Retinal pigment epithelial cell (primary cell): ENCODE measurements at regions not wholly inside any gene's neighbourhood (a gene's known extent, or its start where the extent isn't known, plus 50 kb on each side); places are given as distances from the start of the nearest gene placed in this dataset.
A peak's percentile ranks its signal among the peaks of the same experiment; 100 is the strongest.

Source experiments
- DNase-seq: peaks from one replicate; pipeline ENCODE4 v3.0.0-alpha.2; 2010; ENCODE audit warnings: low read depth
- H3K4me3 ChIP-seq: 2 replicates; pipeline ENCODE4 v1.5.1; 2011; ENCODE audit warnings: mild to moderate bottlenecking, low read length, control low read depth, moderate library complexity
- TF ChIP-seq, protein P1 (sequence below): conservative IDR thresholded peaks from 2 replicates; pipeline ENCODE4 v1.5.1; 2011; ENCODE audit warnings: low read depth, low read length, control low read depth, inconsistent platforms

DNA sequence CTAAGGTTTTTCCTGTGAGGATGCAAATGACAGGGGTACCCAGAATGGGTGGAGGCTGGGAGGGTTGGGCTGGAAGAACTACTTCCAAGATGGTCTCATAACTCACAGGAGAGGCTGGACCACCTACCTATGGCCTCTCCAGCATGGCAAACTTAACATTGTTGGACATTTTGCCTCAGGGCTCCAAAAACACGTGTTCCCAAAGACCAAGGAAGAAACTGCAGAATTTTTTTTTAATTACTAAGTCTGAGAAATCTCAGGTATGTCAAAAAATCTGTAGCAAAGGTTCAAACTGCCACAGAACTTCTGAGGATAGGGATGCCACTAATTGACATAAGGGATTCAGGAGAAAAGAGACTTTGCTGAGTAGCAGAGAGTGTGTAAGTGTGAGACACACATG lies 270.8 kb downstream of the NNT start:
- TF ChIP-seq, protein P1, sequence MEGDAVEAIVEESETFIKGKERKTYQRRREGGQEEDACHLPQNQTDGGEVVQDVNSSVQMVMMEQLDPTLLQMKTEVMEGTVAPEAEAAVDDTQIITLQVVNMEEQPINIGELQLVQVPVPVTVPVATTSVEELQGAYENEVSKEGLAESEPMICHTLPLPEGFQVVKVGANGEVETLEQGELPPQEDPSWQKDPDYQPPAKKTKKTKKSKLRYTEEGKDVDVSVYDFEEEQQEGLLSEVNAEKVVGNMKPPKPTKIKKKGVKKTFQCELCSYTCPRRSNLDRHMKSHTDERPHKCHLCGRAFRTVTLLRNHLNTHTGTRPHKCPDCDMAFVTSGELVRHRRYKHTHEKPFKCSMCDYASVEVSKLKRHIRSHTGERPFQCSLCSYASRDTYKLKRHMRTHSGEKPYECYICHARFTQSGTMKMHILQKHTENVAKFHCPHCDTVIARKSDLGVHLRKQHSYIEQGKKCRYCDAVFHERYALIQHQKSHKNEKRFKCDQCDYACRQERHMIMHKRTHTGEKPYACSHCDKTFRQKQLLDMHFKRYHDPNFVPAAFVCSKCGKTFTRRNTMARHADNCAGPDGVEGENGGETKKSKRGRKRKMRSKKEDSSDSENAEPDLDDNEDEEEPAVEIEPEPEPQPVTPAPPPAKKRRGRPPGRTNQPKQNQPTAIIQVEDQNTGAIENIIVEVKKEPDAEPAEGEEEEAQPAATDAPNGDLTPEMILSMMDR, result no peak
- no peak for DNase-seq
- H3K4me3 ChIP-seq, result no peak overlapping the region

DNA sequence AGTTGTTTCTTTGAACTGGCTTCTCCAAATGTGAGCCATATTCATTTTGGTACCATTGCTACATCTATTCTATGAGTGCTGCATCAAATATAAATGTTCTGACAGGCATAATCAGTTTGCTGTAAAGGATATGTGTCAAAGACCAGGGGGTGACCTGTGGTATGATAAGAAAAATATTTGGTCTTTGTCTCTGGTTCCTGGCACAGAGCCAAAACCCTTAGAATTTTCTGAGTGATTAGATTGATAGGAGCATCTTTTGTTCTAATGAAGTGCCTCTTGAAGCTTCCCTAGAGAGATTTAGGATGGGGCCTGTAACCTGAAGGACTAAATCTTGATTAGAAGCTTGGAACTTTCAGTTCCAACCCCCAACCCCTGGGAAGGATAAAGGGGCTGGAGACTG lies 256.3 kb downstream of the NNT start:
- no peak for DNase-seq

DNA sequence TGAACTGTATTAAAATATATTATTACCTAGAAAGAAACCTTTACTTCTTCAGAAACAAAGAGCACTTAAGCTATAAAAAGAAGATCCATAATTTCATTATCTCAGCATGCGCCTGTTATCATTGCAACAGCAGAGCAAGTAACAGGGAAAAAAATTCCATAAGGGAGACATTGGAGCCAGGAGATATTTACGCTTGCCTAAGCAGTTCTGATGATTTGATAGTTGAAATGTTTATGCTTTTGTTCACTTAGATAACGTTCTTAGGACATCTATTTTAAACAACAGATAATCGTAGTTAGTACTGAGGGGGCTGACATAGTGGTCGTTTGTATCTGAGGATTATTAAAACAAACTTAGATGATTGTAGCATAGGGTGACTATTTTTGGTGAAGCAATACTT lies 252.5 kb downstream of the NNT start:
- TF ChIP-seq, protein P1, result no peak
- H3K4me3 ChIP-seq, result no peak overlapping the region
- DNase-seq, result no peak

More for the DNA sequence above, 256.3 kb downstream of the NNT start:
- no peak overlapping the region for H3K4me3 ChIP-seq
- TF ChIP-seq, protein P1, result no peak

DNA sequence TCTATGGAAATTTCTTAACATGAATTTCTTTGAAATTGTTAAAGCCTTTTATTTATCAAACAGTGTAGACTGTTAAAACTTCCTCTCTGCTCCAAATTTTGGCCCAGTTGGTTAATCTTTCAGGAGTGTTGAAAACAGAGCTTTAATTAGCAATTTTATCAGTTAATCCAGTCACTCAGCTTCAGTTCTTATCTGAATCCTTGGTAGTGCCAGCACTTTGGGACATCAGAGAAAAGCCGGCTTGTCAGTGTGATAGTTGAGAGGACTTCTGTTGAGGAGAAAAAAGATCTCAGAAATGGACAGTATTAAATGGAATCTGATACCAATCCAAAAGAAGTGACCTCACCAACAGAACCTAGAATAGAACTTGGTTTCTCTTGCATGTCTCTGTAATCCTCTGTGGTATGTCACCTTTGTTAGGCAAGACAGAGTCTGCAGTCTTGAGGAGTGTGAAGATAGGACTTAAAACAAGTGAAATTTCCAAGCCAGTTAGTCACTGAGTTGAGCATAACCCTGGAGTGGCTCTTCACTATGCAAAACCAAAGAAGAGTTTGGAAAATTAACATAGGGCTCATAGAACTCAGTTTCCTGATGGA lies 251.8 kb downstream of the NNT start:
- TF ChIP-seq, protein P1, result no peak
- DNase-seq, result peak; percentile 8
- H3K4me3 ChIP-seq, result no peak overlapping the region

DNA sequence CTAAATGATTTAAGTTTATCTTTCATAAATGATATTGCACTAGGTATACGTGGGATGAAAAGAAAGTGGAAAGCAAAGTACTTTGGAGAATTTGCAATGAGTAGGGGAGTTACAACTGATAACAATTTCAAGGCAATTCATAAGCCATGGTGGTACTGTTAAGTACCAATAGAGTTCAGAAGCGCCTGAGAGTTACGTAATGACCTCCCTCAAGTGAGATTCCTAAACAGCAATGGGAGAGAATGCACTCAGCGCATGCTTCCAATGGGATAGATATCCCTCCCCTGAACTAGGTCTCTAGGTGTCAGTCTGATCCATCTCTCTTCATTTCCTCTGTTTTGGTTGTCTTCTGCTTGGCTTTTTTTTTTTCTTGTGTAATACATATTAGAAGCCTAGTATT lies 249.3 kb downstream of the NNT start:
- no peak for DNase-seq
- TF ChIP-seq, protein P1, result no peak
- H3K4me3 ChIP-seq, result no peak overlapping the region

DNA sequence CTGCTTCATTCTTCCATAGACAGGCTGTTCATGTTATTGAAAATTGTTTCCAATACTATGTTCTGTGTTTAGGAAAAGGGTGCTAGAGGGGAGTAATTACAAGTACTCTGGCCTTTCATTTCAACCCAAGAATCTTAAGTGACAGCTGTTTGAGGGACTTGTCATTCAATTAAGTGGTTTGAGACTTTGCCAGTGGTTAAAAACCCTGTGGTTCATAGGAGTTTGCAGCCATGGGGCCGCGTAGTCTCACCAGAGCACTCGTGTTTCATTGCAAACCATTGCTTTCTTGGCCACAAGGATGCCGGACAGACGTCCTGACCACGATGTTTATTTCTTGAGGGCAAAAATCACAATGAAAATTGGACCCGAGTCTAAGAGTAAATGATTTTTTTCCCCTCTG lies 248.8 kb downstream of the NNT start:
- H3K4me3 ChIP-seq, result no peak overlapping the region
- TF ChIP-seq, protein P1, result no peak
- no peak for DNase-seq

DNA sequence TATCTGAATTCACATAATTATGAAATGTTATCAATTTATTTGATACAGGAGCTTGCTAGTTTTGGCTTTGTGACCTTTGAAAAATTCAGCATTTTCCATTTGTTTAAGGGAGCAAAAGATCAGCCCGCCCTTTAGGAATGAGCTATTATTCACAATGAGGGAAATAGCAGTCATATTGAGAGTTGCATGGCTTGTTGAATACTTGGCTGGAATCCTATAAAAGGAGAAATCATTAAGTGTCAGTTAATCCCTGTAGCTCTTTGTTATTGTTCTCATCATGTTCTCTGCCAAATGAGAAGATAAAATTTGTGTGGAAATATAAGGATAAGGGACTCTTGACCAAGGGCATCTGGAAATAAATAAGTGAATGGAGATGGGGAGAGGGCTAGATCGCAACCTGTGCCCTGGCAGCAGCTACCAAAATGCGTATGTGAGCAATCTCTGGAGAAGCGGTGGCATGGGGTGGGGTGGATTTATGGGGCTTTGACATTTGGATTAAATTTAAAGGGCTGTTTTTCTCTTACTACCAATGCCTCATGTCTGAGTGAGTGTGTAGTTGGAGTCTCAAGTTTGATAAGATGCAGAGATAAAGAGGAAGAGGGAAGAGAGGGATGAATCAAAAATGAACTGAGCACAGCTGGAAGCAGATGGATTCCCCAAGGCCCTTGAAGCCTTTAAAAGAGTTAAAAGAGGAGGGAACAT lies 237.6 kb downstream of the NNT start:
- TF ChIP-seq, protein P1, result no peak
- DNase-seq, result no peak
- H3K4me3 ChIP-seq, result no peak overlapping the region
